ENCODE measurements at regions not wholly inside any gene's neighbourhood (a gene's known extent, or its start where the extent isn't known, plus 50 kb on each side); places are given as distances from the start of the nearest gene placed in this dataset.

GRCh38 chr1:207967703-207968102 is 56.8 kb upstream of the CD34 start:
- TF ChIP-seq CTCF (IDR thresholded peaks at IDR 0.05) (no peak), POLR2A (IDR thresholded peaks at IDR 0.05) (no peak)
- Histone ChIP-seq H3K27ac (no peak overlapping the region), H3K9me3 (no peaks in the 10 kb centered on the region), H3K4me1 (peaks cover 9 to 18% of the 10 kb centered on the region in 2 donors), H3K4me3 (replicated peaks in 1 of 3) (no peak overlapping the region), H3K27me3 (no peaks in the 10 kb centered on the region), H3K36me3 (no peaks in the 10 kb centered on the region)
- DNase-seq: no peak
- 93 to 98% methylated on average over 2 of the region's 2 CpGs for WGBS, 2 donors
- intact Hi-C loops (cut with DNase I): no loop called here

- Histone ChIP-seq H3K27me3 (no peaks in the 10 kb centered on the region), H3K4me1 (peaks cover 11 to 25% of the 10 kb centered on the region in 2 donors), H3K4me3 (replicated peaks in 1 of 3) (no peak overlapping the region), H3K36me3 (no peaks in the 10 kb centered on the region), H3K9me3 (no peaks in the 10 kb centered on the region), H3K27ac (no peak overlapping the region)
- DNase-seq: no peak
- no peak for TF ChIP-seq POLR2A (IDR thresholded peaks at IDR 0.05)
- TF ChIP-seq CTCF (IDR thresholded peaks at IDR 0.05): no peak
- 88 to 92% methylated on average over 5 of the region's 5 CpGs for WGBS, 2 donors
- intact Hi-C loops (cut with DNase I): no loop called here
Measured at GRCh38 chr1:207966521-207966920, 55.6 kb upstream of the CD34 start.

DNA sequence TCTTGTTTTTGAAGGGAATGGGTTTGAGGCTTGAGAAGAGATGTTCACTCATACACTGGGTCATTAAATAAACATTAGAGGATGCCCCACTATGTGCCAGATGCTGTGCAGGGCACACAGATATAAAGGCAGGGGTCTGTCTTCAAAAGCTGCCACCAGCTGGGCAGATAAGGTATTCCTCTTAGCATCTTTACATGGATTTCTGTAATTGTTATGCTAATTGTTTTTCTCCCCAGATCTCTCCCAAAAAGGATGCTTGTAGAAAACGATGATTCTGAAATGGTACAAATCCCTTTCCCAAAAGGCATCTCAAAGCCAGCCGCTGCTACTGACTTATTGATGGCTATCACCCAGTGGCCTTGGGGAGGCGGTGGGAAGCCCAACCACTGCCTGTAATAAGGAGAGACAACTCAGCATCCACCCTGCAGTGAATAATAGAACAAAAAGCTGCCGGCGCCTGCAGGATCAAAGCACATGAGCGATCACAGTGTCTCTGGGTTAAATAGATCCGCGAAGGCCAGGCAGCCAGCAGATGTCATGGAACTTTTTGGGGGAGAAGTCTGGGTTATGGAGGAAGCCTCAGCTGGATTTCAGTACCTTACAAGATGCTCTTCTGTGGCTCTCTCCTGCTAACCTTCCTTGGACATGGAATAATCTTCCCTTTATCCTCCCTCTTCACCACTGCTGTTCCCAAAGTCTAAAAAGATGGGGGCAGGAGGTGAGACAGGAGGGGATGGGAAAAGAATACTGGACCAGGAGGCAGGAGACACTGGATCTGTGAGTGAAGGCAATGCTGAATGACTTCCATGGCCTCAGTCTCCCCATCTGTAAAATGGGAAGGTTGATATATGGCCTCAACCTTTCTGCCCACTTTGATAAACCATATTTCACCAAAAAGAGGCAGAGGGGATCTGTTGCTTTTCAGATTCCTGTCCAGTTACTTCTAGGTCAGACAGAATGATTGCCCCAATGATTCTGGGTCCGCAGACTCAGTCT is 54.8 kb upstream of the CD34 start:
- DNase-seq: no peak
- Histone ChIP-seq H3K27ac (peak overlapping the region in 1 of 3 donors; percentile 94), H3K9me3 (no peaks in the 10 kb centered on the region), H3K4me1 (peaks cover 11 to 25% of the 10 kb centered on the region in 2 donors), H3K27me3 (no peaks in the 10 kb centered on the region), H3K4me3 (replicated peaks in 1 of 3) (no peak overlapping the region), H3K36me3 (no peaks in the 10 kb centered on the region)
- intact Hi-C loops (cut with DNase I): no loop called here
- TF ChIP-seq POLR2A (IDR thresholded peaks at IDR 0.05): no peak
- no peak for TF ChIP-seq CTCF (IDR thresholded peaks at IDR 0.05)
- WGBS, 2 donors: 73 to 79% methylated on average over 9 of the region's 9 CpGs

GRCh38 chr1:207964195-207964966 is 53.5 kb upstream of the CD34 start:
- peak overlapping the region in 1 of 3 donors; percentile 15 for H3K4me3 ChIP-seq (replicated peaks in 1 of 3)
- 50 to 51% methylated on average over 24 to 25 of the region's 25 CpGs for WGBS, 2 donors
- peak overlapping the region; percentile 91 to 94 (median 94) for H3K27ac ChIP-seq
- no peaks in the 10 kb centered on the region for H3K27me3 ChIP-seq
- peak in 1 of 2 donors; percentile 16 for DNase-seq
- no peaks in the 10 kb centered on the region for H3K9me3 ChIP-seq
- peaks cover 11 to 30% of the 10 kb centered on the region in 2 donors for H3K4me1 ChIP-seq
- H3K36me3 ChIP-seq: no peaks in the 10 kb centered on the region
- intact Hi-C loops (cut with DNase I): loop anchor here (5.0 kb wide), 1 partner anchor 67 kb away; no protein-coding TSS in a partner anchor
- no peak for TF ChIP-seq CTCF (IDR thresholded peaks at IDR 0.05)
- no peak for TF ChIP-seq POLR2A (IDR thresholded peaks at IDR 0.05)
